AG09319 (cell line): ENCODE measurements at regions not wholly inside any gene's neighbourhood (a gene's known extent, or its start where the extent isn't known, plus 50 kb on each side); places are given as distances from the start of the nearest gene placed in this dataset.

Experiments
- DNase-seq: peaks from one replicate; pipeline ENCODE4 v3.0.0-alpha.2; 2010; ENCODE audit warnings: low read depth; ENCODE audit errors: extremely low read depth
- CTCF ChIP-seq: IDR thresholded peaks from 2 replicates; pipeline ENCODE4 v1.5.1; 2011; ENCODE audit warnings: low read depth, mild to moderate bottlenecking, inconsistent platforms, low read length, moderate library complexity

- no peak for DNase-seq
- TF ChIP-seq CTCF, result no peak
These were observed 205.4 kb upstream of the BMP2 start for GRCh38 chr20:6562111-6562510.

- no peak for DNase-seq
These were observed 206.5 kb upstream of the BMP2 start for GRCh38 chr20:6560978-6561377.

GRCh38 chr20:6559791-6560190 is 207.7 kb upstream of the BMP2 start:
- no peak for TF ChIP-seq CTCF
- no peak for DNase-seq

More at GRCh38 chr20:6560978-6561377, 206.5 kb upstream of the BMP2 start:
- no peak for TF ChIP-seq CTCF

- no peak for DNase-seq
- TF ChIP-seq CTCF, result no peak
These were observed 209.1 kb upstream of the BMP2 start for GRCh38 chr20:6558341-6558740.

- no peak for TF ChIP-seq CTCF
- DNase-seq, result peak; percentile 67
These were observed 233.6 kb upstream of the BMP2 start for GRCh38 chr20:6533761-6534479.

GRCh38 chr20:6533351-6533750 is 234.1 kb upstream of the BMP2 start:
- DNase-seq, result peak; percentile 77

More at GRCh38 chr20:6533351-6533750, 234.1 kb upstream of the BMP2 start:
- no peak for TF ChIP-seq CTCF
